Left colon (tissue), 2 donors: ENCODE measurements at regions not wholly inside any gene's neighbourhood (a gene's known extent, or its start where the extent isn't known, plus 50 kb on each side); places are given as distances from the start of the nearest gene placed in this dataset.

Experiments used
- ATAC-seq: fragments of 200-7000 bp; cut with Tn5 transposase; one replicate; pipeline ENCODE4 v1.9.1; 2020; ENCODE audit warnings: mild to moderate bottlenecking, moderate library complexity
- DNase-seq, 2 donors: peaks; one replicate each; pipeline ENCODE4 v3.0.0-alpha.2; 2020
- intact Hi-C, 2 donors: fragments of 100-400 bp; cut with DNase I in 1 of 2; cut with micrococcal nuclease in 1 of 2; formaldehyde crosslinking; loops; one replicate each; pipeline versions ENCODE4 v1.11.2 to v1.14.0; 2022; cut with DNase I, micrococcal nuclease
- donor health status: DM: no; HTN: no; CAD: no.
- donor health status: DM: yes; HTN: yes; CAD: no.

DNA sequence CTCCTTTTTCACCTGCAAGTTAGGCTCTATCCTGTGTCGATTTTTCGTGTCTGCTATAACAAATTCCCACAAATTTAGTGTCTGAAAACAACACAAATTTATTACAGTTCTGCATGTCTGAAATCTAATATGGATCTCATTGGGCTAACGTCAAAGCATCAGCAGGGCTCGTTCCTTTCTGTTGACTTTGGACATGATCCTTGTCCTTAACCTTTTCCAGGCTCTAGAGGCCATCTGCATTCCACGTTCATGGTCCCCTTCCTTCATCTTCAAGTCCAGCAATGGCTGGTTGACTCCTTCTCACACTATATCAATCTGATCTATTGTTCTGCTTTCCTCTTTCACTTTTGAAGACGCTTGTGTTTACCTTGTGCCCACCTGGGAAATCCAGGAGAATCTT is 165.7 kb upstream of the RARB start:
- intact Hi-C loops, result no loop called here
- DNase-seq, result no peak
- ATAC-seq, result no peak

DNA sequence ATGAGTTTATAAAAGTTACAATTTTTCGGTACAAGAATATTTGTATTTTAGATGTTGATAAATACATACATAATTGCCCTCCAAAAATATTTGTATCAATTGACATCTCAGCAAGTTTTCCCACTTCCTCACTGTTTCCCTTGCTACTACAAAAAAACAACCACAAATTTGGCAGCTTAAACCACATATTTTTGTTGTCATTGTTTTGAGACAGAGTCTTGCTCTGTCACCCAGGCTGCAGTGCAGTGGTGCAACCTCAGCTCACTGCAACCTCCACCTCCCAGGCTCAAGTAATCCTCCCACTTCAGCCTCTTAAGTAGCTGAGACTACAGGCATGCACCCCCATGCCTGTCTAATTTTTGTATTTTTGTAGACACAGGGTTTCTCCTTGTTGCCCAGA is 162.8 kb upstream of the RARB start:
- no peak for DNase-seq
- intact Hi-C loops, result no loop called here
- no peak for ATAC-seq

DNA sequence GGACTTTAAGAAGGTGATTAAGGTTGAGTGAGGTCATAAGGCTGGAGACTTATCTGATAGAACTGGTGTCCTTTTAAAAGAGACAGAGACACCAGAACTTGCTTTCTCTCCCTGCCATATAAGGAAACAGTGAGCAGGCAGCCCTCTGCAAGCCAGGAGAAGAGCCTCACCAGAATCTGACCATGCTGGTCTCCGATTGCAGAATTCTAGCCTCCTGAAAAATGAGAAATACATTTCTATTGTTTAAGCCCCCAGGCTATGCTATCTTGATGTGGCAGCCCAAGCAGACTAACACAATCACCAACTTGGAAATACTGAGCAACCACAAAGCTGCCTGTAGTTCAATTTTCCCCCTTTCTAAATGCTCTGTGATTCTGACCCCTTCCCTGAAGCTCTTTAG is 161.4 kb upstream of the RARB start:
- DNase-seq, result no peak

DNA sequence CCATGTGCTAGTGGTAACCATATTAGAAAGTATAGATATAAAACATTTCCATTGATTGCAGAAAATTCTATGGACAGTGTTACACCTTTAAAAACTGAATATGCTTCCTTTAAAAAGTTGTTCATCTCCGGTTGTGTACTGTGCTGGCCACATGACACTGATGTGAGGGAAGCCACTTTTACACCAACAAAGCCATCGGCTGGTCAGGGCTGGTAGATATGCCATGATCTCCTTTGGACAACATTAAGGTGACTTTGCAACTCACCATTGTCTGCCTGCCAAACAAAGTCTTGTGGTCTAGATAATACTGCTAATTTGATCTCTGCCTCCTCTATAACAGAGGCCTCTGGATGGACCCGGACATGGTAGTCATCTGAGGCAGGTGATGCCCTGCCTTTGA is 156.0 kb upstream of the RARB start:
- intact Hi-C loops, result no loop called here
- DNase-seq (no peak), ATAC-seq (no peak)

More for the DNA sequence above, 161.4 kb upstream of the RARB start:
- ATAC-seq, result no peak
- intact Hi-C loops, result no loop called here

DNA sequence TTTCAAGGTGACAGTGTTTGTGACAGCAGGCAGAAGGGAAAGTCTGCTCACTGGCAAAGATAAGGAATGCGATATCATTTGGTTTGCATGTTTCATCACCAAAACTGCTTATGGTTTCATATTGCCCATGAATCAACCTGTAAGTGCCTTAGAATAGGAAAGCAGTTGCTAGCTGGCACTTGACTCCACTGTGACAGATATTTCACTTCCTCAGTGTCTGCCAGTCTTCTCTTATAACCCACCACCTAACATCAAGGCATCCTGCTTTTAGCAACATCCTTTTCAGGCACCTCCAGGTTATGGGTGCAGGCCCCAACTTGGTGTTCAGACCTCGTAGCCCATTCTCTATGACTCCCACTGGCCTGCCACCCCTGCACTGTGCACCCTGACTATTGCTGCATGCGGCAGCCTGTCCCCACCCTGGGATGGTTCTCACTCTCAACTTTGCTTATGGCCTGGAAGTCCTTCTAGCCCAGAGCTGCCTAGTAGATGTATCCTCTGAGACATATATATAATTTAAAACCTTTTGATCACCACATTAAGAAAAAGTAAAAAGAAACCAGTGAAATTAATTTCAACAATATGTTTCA is 154.4 kb upstream of the RARB start:
- DNase-seq (no peak), ATAC-seq (no peak)
- intact Hi-C loops, result no loop called here

DNA sequence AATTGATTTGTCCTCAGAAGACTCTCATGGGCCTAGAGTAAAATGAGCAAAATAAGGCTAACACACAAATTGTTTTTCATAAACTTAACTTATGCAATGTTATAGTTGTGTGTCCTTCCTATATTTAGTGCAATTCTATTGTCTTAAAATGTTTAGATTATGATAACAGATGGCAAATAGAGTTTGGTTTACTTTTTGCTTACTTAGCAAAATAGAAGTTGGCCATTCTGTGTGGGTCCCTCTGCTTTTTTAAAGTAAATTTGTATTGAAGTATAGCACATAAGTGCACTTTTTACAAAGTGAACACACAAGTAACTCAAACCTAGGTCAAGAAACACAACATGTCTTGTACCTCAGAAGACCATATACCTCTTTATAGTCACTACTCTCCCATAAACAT is 150.6 kb upstream of the RARB start:
- DNase-seq (no peak), ATAC-seq (no peak)
- intact Hi-C loops, result no loop called here

DNA sequence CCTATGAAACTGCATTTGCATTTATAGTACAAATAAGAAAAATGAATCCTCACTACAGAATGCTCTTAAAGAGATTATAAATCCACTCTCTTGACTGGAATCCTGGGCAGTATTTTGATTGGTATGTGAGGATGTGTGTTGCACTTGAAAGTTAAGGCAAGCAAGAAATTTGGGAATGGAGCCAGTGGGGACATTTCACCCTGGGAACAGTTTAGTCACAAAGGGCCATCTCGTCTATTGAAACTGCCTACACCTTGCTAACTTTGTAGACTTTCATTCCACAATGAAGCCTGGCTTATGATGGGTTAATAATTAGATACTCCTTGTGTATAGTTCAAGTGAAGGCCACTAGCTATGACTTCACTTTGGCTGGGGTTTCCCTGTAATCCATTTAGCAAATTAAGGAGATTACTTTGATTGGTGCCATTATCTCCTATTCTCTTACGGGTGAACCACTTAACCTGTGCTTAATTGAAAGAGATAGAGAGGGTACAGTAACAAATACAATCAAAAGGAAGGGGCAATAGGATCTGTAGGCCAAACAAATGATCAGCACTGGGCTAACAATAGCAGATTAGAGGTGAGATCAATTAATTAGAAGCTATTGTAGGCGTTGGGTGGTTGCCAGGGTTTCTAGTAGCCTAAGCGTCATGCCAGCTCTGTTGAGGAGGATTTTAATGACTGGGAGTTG is 146.9 kb upstream of the RARB start:
- no peak for DNase-seq
- ATAC-seq, result no peak
- intact Hi-C loops, result no loop called here

DNA sequence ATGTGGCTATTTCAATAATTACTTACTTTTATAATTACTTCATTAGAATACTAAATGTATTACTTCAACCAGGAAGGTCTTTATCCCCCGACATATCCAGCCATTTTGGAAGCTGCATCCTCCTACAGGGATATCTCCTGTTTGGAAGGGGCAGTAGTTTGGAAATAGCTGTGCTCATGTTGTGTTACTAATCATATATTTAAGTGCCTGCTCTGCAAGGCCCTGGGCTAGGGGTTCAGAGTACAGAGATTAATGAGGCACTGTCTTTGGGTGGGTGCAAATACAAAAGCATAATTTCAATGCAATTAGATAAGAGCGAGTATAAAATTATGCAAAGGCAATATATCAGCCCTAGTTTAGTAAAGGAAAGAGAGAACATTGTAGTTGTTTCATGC is 146.3 kb upstream of the RARB start:
- ATAC-seq (no peak), DNase-seq (no peak)
- intact Hi-C loops, result no loop called here

DNA sequence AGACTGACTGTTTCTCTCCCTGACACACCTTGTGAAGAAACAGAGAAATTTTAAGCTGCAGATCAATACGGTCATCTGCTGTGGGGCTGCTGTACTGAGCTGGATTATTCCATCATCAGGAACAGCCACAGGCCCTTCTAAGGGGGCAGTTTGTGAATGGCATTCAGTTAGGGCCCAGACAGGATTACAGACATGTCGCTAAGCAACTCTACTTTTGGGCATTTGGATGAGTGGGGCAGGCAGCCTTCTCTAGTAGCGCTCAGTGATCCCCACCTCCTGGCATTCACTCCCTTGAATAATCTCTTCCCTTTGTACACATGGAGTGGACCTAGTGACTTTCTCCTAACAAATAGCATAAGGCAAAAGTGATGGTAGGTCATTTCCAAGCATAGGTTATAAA is 144.4 kb upstream of the RARB start:
- DNase-seq (no peak), ATAC-seq (no peak)
- intact Hi-C loops, result no loop called here

DNA sequence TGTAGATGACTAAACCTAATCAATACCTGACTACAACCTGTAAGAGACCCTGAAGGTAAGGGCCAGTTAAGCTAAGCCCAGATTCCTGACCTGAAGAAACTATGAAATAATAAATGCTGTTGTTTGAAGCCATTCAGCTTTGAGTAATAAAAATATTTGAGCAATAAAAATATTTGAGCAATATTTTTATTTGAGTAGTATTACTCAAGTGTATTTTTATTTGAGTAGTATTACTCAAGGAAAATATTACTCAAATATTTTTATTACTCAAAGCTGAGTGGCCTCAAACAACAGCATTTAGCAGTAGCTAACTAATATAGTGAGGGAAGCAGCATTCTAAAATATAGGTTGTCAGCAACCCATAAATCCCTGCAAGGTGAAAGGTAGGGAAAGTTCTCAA is 143.8 kb upstream of the RARB start:
- ATAC-seq, result no peak
- no peak for DNase-seq
- intact Hi-C loops, result no loop called here

DNA sequence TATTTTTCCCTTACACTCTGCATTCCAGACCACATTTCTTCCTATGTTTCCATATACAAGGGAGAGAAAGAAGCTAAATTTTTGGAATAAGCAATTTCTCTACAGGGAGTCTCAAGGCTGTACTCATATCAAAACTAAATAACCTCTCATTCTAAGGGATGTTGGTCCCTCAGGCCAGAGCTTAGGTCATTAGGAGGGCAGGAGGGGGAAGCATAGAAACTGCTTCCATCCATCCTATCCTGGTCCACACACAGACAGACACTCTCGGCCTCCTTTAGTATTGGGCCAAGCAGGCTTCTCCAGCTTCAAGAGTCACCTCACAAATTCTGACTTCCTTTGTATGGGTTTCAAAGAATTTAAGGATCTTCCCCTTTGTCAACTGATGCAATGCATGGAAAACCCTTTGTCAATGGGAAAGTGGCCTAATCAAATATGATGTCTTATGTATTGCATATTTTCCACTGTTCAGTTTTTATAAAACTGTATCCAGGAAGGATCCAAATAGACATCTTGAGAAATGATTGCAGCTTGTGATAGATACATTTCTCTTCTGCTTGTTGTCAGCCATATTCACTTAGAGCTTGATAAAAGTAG is 140.7 kb upstream of the RARB start:
- DNase-seq, result no peak
- intact Hi-C loops, result no loop called here
- no peak for ATAC-seq

DNA sequence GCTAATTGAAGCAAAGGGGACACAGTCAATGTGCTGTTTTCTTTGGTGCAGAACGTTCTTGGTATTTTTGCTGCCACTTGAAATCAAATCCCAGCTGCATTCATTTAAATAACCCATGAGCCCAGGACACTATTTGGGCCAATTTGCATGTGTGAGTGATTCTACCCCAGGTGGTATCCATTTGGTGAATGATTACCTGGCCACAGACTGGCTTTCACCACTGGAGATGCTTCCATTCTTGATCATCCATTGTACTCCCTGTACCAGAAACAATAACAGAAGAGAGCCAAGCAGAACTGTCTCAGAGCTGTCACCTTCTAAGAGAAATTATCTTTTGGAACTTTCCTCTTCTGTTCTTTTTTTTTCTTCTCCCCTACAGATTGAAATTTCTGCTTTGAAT is 139.7 kb upstream of the RARB start:
- no peak for ATAC-seq
- DNase-seq, result no peak
- intact Hi-C loops, result no loop called here

DNA sequence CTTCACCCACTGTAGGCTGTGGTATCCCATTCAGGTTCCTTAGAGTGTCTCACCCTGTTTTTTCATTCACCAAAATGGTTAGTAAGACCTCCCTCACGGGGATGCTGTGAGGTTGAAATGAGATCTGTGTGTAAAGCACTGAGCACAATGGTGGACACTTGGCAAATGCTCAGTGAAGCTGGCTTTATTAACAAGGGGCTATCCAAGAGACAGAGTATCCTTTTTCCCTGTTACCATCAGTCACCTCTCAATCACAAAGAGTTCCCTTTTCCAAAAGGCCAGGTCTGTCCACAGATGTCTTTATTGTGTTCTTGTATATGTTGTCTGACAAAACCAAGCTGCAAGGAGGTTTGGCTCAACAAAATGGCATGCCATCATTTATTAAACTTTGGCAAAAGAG is 138.9 kb upstream of the RARB start:
- DNase-seq, result no peak
- intact Hi-C loops, result no loop called here
- ATAC-seq, result no peak

DNA sequence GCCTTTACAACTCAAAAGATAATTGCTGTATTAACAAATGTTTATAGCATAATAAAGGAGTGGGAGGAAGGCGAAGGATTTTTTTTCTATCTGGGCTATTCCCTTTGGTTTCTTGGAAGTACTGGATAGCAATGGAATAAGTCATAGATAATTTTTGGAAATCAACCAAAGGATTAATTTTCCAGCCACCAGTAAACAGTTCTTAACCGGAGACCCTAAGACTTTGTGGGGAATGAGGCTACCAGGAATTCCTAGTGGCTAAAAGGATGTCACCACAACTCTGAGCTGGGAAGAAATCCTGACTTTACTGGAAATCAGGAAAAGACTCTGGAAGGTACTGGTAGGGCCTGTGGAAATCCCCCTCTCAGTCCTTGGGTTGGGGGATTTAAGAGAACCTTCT is 138.4 kb upstream of the RARB start:
- intact Hi-C loops, result no loop called here
- ATAC-seq (no peak), DNase-seq (no peak)

DNA sequence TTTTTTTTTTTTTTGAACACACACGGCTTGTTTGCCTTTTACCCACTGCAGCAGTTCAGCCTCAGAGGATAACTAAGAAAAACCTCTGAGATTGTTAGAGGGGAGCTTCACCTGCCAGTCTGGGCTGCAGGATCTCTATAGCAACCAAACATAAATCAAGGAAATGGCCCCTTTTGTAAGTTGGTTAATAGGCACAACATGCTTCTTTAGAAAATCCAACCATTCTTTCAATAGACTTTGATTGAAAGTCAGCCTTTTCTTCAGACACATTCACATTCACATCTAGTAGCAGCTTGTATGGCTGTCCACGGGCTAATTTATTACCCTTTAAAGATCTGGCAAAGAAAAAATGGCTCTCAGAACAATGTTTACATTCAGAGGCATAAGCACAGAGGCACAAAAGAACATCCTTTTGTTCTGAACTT is 136.6 kb upstream of the RARB start:
- intact Hi-C loops, result no loop called here
- peak; percentile 52 for ATAC-seq
- no peak for DNase-seq

DNA sequence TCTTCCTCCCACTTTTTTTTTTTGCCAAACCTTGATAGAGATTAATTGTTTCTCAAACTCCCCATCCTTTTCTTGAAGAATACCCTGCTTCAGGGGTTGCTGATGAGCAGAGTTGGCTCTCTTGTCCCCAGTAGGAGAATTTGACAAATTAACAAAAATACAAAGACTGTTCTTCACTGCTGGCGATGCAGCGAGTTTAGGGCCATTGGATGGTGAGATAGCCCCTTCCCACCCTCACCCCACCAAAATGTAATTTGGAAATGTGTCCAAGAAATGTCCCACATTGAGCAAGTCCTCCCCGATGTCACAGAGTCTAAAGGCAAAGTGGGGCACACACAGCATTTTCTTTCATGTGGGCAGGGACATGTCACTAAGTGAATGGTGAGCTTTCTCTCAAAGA is 136.0 kb upstream of the RARB start:
- ATAC-seq (no peak), DNase-seq (no peak)
- intact Hi-C loops, result no loop called here

DNA sequence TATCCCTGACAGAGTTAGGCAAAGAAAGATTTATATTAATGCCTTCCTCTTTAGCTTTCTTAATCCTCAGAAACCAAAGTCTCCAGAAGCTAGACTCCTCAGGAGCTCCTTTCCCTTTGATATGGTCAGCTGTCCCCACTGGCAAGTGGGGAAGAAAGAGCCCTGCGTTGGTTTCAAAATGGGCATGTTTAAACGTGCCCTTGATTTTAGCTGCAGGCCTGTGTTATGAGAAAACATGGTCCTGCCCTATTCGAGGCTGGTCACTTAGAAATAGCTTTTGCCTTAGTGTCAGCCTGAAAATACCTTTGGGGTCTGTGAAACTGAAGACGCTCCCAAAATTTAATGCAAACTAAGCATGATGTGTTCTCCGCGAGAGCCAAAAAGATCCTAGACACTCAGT is 135.5 kb upstream of the RARB start:
- DNase-seq (no peak), ATAC-seq (no peak)
- intact Hi-C loops, result no loop called here

DNA sequence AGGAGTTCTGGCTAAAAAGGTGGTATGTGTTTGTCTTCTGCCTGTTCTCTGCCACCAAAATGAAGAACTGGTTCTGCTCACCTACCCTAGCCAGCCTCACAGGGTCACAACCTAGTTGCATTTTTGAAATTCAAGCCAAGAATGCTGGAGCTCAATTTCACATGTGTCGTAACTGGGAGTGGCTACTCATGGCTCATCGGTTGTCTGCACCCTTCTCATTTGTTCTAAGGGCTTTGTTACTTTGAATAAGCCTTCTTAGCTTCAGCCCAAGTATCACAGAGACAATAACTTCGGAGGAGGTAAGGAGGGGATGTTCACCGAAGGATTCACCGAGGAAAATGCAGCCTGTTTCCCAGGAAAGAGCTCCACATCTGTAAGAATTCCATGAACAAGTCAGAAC is 134.3 kb upstream of the RARB start:
- ATAC-seq, result no peak
- DNase-seq, result no peak
- intact Hi-C loops, result no loop called here

DNA sequence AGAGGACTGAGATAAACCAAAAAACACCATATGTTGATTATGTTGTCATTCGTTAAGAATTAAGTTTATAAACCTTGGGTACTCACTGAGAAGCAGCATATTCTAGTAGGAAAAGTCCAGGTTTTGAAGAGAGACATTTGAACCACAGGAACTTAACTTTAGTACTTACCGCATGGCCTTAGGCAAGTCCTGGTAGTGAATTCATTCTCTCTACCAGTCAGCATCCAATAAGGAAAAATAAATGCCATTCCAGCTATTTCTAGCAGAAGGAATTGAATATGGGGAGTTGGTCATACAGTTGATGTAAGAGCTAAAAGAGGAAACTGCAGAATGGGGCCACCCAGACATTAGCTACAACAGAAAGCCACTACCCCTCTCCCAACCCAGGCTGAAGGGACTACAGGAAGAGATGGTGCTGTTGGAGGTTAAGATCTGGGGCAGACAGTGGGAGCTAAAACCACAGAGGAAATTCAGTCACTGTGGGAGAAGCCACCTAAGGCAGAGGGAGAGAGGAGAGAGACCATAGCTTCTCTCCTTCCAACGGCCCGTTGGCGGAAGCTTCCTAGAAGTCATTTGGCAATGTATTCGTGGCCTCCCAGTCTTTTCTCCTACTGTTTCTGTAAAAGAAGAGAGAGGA is 133.8 kb upstream of the RARB start:
- DNase-seq (no peak), ATAC-seq (no peak)
- intact Hi-C loops, result no loop called here
